HEK293 (cell line): ENCODE measurements at regions not wholly inside any gene's neighbourhood (a gene's known extent, or its start where the extent isn't known, plus 50 kb on each side); places are given as distances from the start of the nearest gene placed in this dataset.
"Not testable (repeated sequence)": the region's sequence is repeated elsewhere in the genome, so short reads cannot be mapped to it uniquely, and the experiment has no call there.

Source experiments
- CTCF ChIA-PET: fragments of 350-600 bp; formaldehyde crosslinking; extraction: SDS; loops from one replicate; lab custom pipeline; 2021; ENCODE audit warnings: antibody characterized with exemption; lab: Yijun Ruan, JAX
- POLR2A ChIA-PET: fragments of 300-600 bp; formaldehyde crosslinking; extraction: SDS; loops from one replicate; lab custom pipeline; 2020; ENCODE audit warnings: antibody characterized with exemption, inconsistent platforms; lab: Yijun Ruan, JAX
- H3K27ac ChIP-seq: fragments of 200-500 bp; sonication (Bioruptor generic); 2 replicates; pipeline ENCODE4 v1.5.1; 2014; ENCODE audit warnings: low read depth, low read length, control low read depth, inconsistent platforms; ENCODE audit errors: extremely low read depth
- H3K36me3 ChIP-seq, 2 experiments: fragments of 200-500 bp in 1 of 2; sonication (Bioruptor generic) in 1 of 2; 1 replicate in 1 of 2; 2 replicates in 1 of 2; pipeline ENCODE4 v1.5.1; 2014 to 2017; ENCODE audit warnings: inconsistent platforms in 2 of 2, low read length in 2 of 2; ENCODE audit not compliant: control insufficient read depth in 2 of 2, insufficient read depth in 1 of 2
- H3K4me1 ChIP-seq: fragments of 200-500 bp; sonication (Bioruptor generic); 2 replicates; pipeline ENCODE4 v1.5.1; 2014; ENCODE audit warnings: mild to moderate bottlenecking, low read length, inconsistent platforms; ENCODE audit not compliant: control insufficient read depth, insufficient read depth
- H3K4me3 ChIP-seq: 2 replicates; pipeline ENCODE4 v1.5.1; 2011; ENCODE audit warnings: low read depth, mild to moderate bottlenecking, control low read depth, low read length, moderate library complexity
- H3K9me3 ChIP-seq: fragments of 200-500 bp; sonication (Bioruptor generic); 2 replicates; pipeline ENCODE4 v1.5.1; 2014; ENCODE audit warnings: low read depth, low read length, inconsistent platforms; ENCODE audit not compliant: control insufficient read depth, insufficient read depth
- EGR2 ChIP-seq: fragments of 450-650 bp; formaldehyde crosslinking; IDR thresholded peaks from 2 replicates; pipeline ENCODE4 v1.5.1; 2016; ENCODE audit warnings: low read depth, missing biosample characterization, missing genetic modification characterization
- FEZF1 ChIP-seq: fragments of 450-650 bp; formaldehyde crosslinking; IDR thresholded peaks from 2 replicates; pipeline ENCODE4 v1.5.1; 2016; ENCODE audit warnings: missing biosample characterization, missing genetic modification characterization
- IKZF3 ChIP-seq: fragments of 450-650 bp; IDR thresholded peaks from 2 replicates; pipeline ENCODE4 v1.5.0; 2018; ENCODE audit warnings: missing biosample characterization, mild to moderate bottlenecking, missing genetic modification characterization, moderate library complexity
- PBX3 ChIP-seq: sonication (generic); formaldehyde crosslinking; IDR thresholded peaks from 2 replicates; pipeline ENCODE4 v1.8.1; 2022; ENCODE audit warnings: mild to moderate bottlenecking, moderate library complexity, missing genetic modification reagents
- PRDM10 ChIP-seq: fragments of 450-650 bp; formaldehyde crosslinking; IDR thresholded peaks from 2 replicates; pipeline ENCODE4 v1.5.1; 2016; ENCODE audit warnings: missing biosample characterization, missing genetic modification characterization
- PRDM6 ChIP-seq: fragments of 450-650 bp; formaldehyde crosslinking; IDR thresholded peaks from 2 replicates; pipeline ENCODE4 v1.5.1; 2017; ENCODE audit warnings: missing biosample characterization, missing genetic modification characterization
- YY1 ChIP-seq: fragments of 450-650 bp; formaldehyde crosslinking; IDR thresholded peaks from 2 replicates; pipeline ENCODE4 v1.5.1; 2018; ENCODE audit warnings: missing biosample characterization, missing genetic modification characterization
- ZBTB8A ChIP-seq: fragments of 450-650 bp; formaldehyde crosslinking; IDR thresholded peaks from 2 replicates; pipeline ENCODE4 v1.5.1; 2016; ENCODE audit warnings: missing biosample characterization, missing genetic modification characterization
- ZFP3 ChIP-seq: fragments of 450-650 bp; formaldehyde crosslinking; IDR thresholded peaks from 2 replicates; pipeline ENCODE4 v1.5.1; 2016; ENCODE audit warnings: low read depth, missing biosample characterization, missing genetic modification characterization
- ZNF138 ChIP-seq: fragments of 450-650 bp; formaldehyde crosslinking; IDR thresholded peaks from 2 replicates; pipeline ENCODE4 v1.5.1; 2016; ENCODE audit warnings: missing biosample characterization, missing genetic modification characterization, borderline replicate concordance
- ZNF19 ChIP-seq: fragments of 450-650 bp; formaldehyde crosslinking; IDR thresholded peaks from 2 replicates; pipeline ENCODE4; 2016; ENCODE audit warnings: missing biosample characterization, missing genetic modification characterization, low read depth
- ZNF37A ChIP-seq: fragments of 450-650 bp; IDR thresholded peaks from 2 replicates; pipeline ENCODE4 v1.5.1; 2018; ENCODE audit warnings: missing biosample characterization, missing genetic modification characterization
- ZNF423 ChIP-seq: fragments of 450-650 bp; formaldehyde crosslinking; IDR thresholded peaks from 2 replicates; pipeline ENCODE4 v1.5.1; 2016; ENCODE audit warnings: missing biosample characterization, missing genetic modification characterization
- ZNF548 ChIP-seq: fragments of 450-650 bp; formaldehyde crosslinking; IDR thresholded peaks from 2 replicates; pipeline ENCODE4 v1.5.1; 2016; ENCODE audit warnings: missing biosample characterization, missing genetic modification characterization
- ZNF621 ChIP-seq: fragments of 450-650 bp; formaldehyde crosslinking; IDR thresholded peaks from 2 replicates; pipeline ENCODE4 v1.5.1; 2017; ENCODE audit warnings: missing biosample characterization, missing genetic modification characterization
- ZNF623 ChIP-seq: fragments of 450-650 bp; formaldehyde crosslinking; IDR thresholded peaks from 2 replicates; pipeline ENCODE4 v1.5.1; 2016; ENCODE audit warnings: missing biosample characterization, missing genetic modification characterization
- ZNF76 ChIP-seq: fragments of 450-650 bp; formaldehyde crosslinking; IDR thresholded peaks from 2 replicates; pipeline ENCODE4; 2016; ENCODE audit warnings: low read depth, missing biosample characterization, missing genetic modification characterization, borderline replicate concordance
- ZSCAN23 ChIP-seq: fragments of 450-650 bp; formaldehyde crosslinking; IDR thresholded peaks from 2 replicates; pipeline ENCODE4 v1.5.1; 2016; ENCODE audit warnings: missing biosample characterization, missing genetic modification characterization
- TF ChIP-seq, protein P1 (sequence below): fragments of 450-650 bp; formaldehyde crosslinking; IDR thresholded peaks from 2 replicates; pipeline ENCODE4 v1.5.1; 2017; ENCODE audit warnings: missing biosample characterization, missing genetic modification characterization

DNA sequence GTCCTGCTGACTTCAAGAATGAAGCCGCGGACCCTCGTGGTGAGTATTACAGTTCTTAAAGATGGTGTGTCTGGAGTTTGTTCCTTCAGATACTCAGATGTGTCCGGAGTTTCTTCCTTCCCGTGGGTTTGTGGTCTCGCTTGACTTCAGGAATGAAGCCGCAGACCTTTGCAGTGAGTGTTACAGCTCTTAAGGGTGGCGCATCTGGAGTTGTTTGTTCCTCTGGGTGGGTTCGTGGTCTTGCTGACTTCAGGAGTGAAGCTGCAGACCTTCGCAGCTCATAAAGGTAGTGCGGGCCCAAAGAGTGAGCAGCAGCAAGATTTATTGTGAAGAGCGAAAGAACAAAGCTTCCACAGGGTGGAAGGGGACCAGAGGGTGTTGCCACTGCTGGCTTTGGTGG, 170.2 kb downstream of the C12orf75 start:
- POLR2A ChIA-PET, H3K4me1 ChIP-seq, H3K36me3 ChIP-seq, CTCF ChIA-PET, H3K27ac ChIP-seq, H3K4me3 ChIP-seq, H3K9me3 ChIP-seq: not testable (repeated sequence)

- ChIA-PET CTCF (interaction anchor here (0.5 to 0.6 kb wide), 2 partner anchors 633 to 660 kb away, joined by 3 read pairs; no protein-coding TSS in a partner anchor), POLR2A (no interaction called here)
- H3K4me3 ChIP-seq: no peak overlapping the region
These were observed 172.0 kb downstream of the C12orf75 start for GRCh38 chr12:105502426-105502930.

DNA sequence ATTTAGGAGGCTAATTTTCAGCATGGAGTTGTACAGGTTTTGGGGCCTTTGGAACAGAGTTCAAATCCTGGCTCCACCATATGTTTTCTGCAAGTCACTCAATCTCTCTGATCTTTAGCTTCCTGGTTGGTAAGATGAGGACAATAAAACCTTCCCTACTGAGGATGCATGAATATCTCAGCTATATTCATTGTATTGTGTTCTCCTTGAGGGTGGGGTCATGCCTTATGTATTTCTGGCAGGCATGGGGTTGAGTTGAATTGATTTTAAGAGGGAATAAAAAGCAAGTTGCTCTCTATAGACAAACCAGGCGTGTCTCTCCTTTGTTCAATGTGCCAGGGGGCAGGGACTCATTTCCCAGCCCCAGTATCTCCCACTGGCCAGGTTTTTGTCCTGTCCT, 173.1 kb downstream of the C12orf75 start:
- no peak overlapping the region for H3K27ac ChIP-seq
- CTCF ChIA-PET: interaction anchor here (0.5 kb wide), 1 partner anchor 41 kb away, joined by 3 read pairs; no protein-coding TSS in a partner anchor
- no peaks in the 10 kb centered on the region for H3K36me3 ChIP-seq
- POLR2A ChIA-PET: no interaction called here
- H3K4me1 ChIP-seq: no peaks in the 10 kb centered on the region
- TF ChIP-seq ZNF37A: no peak
- TF ChIP-seq ZNF423 (tag by site-specific recombination): no peak
- TF ChIP-seq FEZF1: no peak
- TF ChIP-seq ZNF19 (tag by site-specific recombination): no peak
- TF ChIP-seq PRDM6 (tag by site-specific recombination): no peak
- TF ChIP-seq ZBTB8A (tag by site-specific recombination): no peak
- TF ChIP-seq ZFP3 (tag by site-specific recombination): no peak
- TF ChIP-seq ZNF76 (tag by site-specific recombination): no peak
- no peak for TF ChIP-seq ZNF623 (tag by site-specific recombination)
- TF ChIP-seq ZSCAN23 (tag by site-specific recombination): no peak
- TF ChIP-seq ZNF621: no peak
- H3K4me3 ChIP-seq: no peak overlapping the region
- H3K9me3 ChIP-seq: no peaks in the 10 kb centered on the region

More at GRCh38 chr12:105502426-105502930, 172.0 kb downstream of the C12orf75 start:
- Histone ChIP-seq H3K9me3 (no peaks in the 10 kb centered on the region), H3K4me1 (no peaks in the 10 kb centered on the region), H3K36me3 (no peaks in the 10 kb centered on the region), H3K27ac (no peak overlapping the region)
- no peak for TF ChIP-seq ZNF138 (tag by site-specific recombination)

- Histone ChIP-seq H3K4me1 (no peaks in the 10 kb centered on the region), H3K36me3 (no peaks in the 10 kb centered on the region), H3K9me3 (no peaks in the 10 kb centered on the region), H3K4me3 (no peak overlapping the region), H3K27ac (no peak overlapping the region)
- TF ChIP-seq PBX3 (CRISPR knock-in tag) (no peak), IKZF3 (tag by site-specific recombination) (no peak), YY1 (tag by site-specific recombination) (no peak), PRDM10 (tag by site-specific recombination) (no peak), EGR2 (no peak), ZNF548 (tag by site-specific recombination) (no peak)
- TF ChIP-seq, protein P1, sequence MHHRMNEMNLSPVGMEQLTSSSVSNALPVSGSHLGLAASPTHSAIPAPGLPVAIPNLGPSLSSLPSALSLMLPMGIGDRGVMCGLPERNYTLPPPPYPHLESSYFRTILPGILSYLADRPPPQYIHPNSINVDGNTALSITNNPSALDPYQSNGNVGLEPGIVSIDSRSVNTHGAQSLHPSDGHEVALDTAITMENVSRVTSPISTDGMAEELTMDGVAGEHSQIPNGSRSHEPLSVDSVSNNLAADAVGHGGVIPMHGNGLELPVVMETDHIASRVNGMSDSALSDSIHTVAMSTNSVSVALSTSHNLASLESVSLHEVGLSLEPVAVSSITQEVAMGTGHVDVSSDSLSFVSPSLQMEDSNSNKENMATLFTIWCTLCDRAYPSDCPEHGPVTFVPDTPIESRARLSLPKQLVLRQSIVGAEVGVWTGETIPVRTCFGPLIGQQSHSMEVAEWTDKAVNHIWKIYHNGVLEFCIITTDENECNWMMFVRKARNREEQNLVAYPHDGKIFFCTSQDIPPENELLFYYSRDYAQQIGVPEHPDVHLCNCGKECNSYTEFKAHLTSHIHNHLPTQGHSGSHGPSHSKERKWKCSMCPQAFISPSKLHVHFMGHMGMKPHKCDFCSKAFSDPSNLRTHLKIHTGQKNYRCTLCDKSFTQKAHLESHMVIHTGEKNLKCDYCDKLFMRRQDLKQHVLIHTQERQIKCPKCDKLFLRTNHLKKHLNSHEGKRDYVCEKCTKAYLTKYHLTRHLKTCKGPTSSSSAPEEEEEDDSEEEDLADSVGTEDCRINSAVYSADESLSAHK (tag by site-specific recombination): no peak
- ChIA-PET POLR2A (no interaction called here), CTCF (interaction anchor here (1.0 kb wide), 1 partner anchor 40 kb away, joined by 3 read pairs; no protein-coding TSS in a partner anchor)
These were observed 173.8 kb downstream of the C12orf75 start for GRCh38 chr12:105504286-105504685.
